HG02678 (cell line): ENCODE measurements at regions not wholly inside any gene's neighbourhood (a gene's known extent, or its start where the extent isn't known, plus 50 kb on each side); places are given as distances from the start of the nearest gene placed in this dataset.
"Not testable (repeated sequence)": the region's sequence is repeated elsewhere in the genome, so short reads cannot be mapped to it uniquely, and the experiment has no call there.

Experiments used
- ATAC-seq: cut with Tn5 transposase; IDR thresholded peaks from one replicate; pipeline ENCODE4 v1.9.1; 2021; ENCODE audit warnings: mild to moderate bottlenecking, moderate library complexity; ENCODE audit not compliant: unreplicated experiment

GRCh38 chr13:101003566-101003965, 329.0 kb upstream of the TMTC4 start:
- ATAC-seq = no peak

GRCh38 chr13:100989392-100989791, 314.8 kb upstream of the TMTC4 start:
- no peak for ATAC-seq

- ATAC-seq = no peak
Measured at GRCh38 chr13:100988921-100989320, 314.3 kb upstream of the TMTC4 start.

- ATAC-seq = no peak
Measured at GRCh38 chr13:100987948-100988347, 313.4 kb upstream of the TMTC4 start.

GRCh38 chr13:100986571-100986970, 312.0 kb upstream of the TMTC4 start:
- no peak for ATAC-seq

GRCh38 chr13:100984085-100984705, 309.6 kb upstream of the TMTC4 start:
- ATAC-seq = no peak

- ATAC-seq = no peak
Measured at GRCh38 chr13:100983111-100983510, 308.5 kb upstream of the TMTC4 start.

- no peak for ATAC-seq
Measured at GRCh38 chr13:100980171-100980570, 305.6 kb upstream of the TMTC4 start.

- ATAC-seq = no peak
Measured at GRCh38 chr13:100977841-100978240, 303.2 kb upstream of the TMTC4 start.

GRCh38 chr13:100976993-100977392, 302.4 kb upstream of the TMTC4 start:
- no peak for ATAC-seq

GRCh38 chr13:100975666-100976065, 301.1 kb upstream of the TMTC4 start:
- not testable (repeated sequence) for ATAC-seq

GRCh38 chr13:100962585-100962984, 288.0 kb upstream of the TMTC4 start:
- ATAC-seq = no peak

- ATAC-seq = no peak
Measured at GRCh38 chr13:100961186-100961585, 286.6 kb upstream of the TMTC4 start.

GRCh38 chr13:100958831-100959230, 284.2 kb upstream of the TMTC4 start:
- no peak for ATAC-seq

GRCh38 chr13:100957741-100958140, 283.1 kb upstream of the TMTC4 start:
- no peak for ATAC-seq

- no peak for ATAC-seq
Measured at GRCh38 chr13:100954430-100955305, 280.1 kb upstream of the TMTC4 start.

- no peak for ATAC-seq
Measured at GRCh38 chr13:100951016-100951415, 276.4 kb upstream of the TMTC4 start.

GRCh38 chr13:100948937-100949336, 274.3 kb upstream of the TMTC4 start:
- ATAC-seq = not testable (repeated sequence)

GRCh38 chr13:100946588-100946987, 272.0 kb upstream of the TMTC4 start:
- ATAC-seq = no peak

GRCh38 chr13:100944791-100945345, 270.3 kb upstream of the TMTC4 start:
- no peak for ATAC-seq

- ATAC-seq = no peak
Measured at GRCh38 chr13:100942742-100943141, 268.1 kb upstream of the TMTC4 start.
